B cell (primary cell): ENCODE measurements at regions not wholly inside any gene's neighbourhood (a gene's known extent, or its start where the extent isn't known, plus 50 kb on each side); places are given as distances from the start of the nearest gene placed in this dataset.

Source experiments
- ATAC-seq: fragments of 200-7000 bp; cut with Tn5 transposase; one replicate; pipeline ENCODE4 v1.10.0; 2021; ENCODE audit warnings: low read depth, mild to moderate bottlenecking, moderate number of reproducible peaks, moderate library complexity
- CTCF ChIA-PET: fragments of 350-600 bp; sonication (Branson Sonifier 250); formaldehyde crosslinking; loops from one replicate; lab custom pipeline; 2021; ENCODE audit warnings: antibody characterized with exemption, inconsistent platforms; lab: Charles Lee
- POLR2A ChIA-PET: fragments of 350-600 bp; sonication (Branson Sonifier 250); formaldehyde crosslinking; loops from one replicate; lab custom pipeline; 2021; ENCODE audit warnings: antibody characterized with exemption; lab: Charles Lee
- DNase-seq: peaks from one replicate; pipeline ENCODE4 v3.0.0; 2013
- H2AFZ ChIP-seq: 2 replicates; pipeline ENCODE4 v1.6.1; 2012; ENCODE audit warnings: mild to moderate bottlenecking, low read depth, low read length; ENCODE audit not compliant: insufficient read depth, poor library complexity, severe bottlenecking
- H3K27ac ChIP-seq, 2 donors: 1 replicate in 1 of 2; 2 replicates in 1 of 2; pipeline ENCODE4 v1.5.1; 2012 to 2013; ENCODE audit warnings: low read length in 2 of 2, mild to moderate bottlenecking in 2 of 2, moderate library complexity in 1 of 2
- H3K27me3 ChIP-seq, 4 experiments: fragments of 200-600 bp in 1 of 4; sonication (generic) in 1 of 4; replicated peaks in 1 of 4; 1 replicate in 2 of 4; 2 replicates in 2 of 4; pipeline versions ENCODE4 v1.6.1 to v1.7.0; 2013 to 2016; ENCODE audit warnings: low read length in 3 of 4, mild to moderate bottlenecking in 2 of 4, mixed read lengths in 1 of 4, moderate library complexity in 1 of 4; ENCODE audit not compliant: insufficient read depth in 4 of 4, control insufficient read depth in 3 of 4; ENCODE audit errors: control extremely low read depth in 1 of 4
- H3K36me3 ChIP-seq, 2 experiments: replicated peaks in 1 of 2; 1 replicate in 1 of 2; 2 replicates in 1 of 2; pipeline versions ENCODE4 v1.6.1 to v1.7.1; 2013; ENCODE audit warnings: low read length in 1 of 2; ENCODE audit not compliant: insufficient read depth in 2 of 2, control insufficient read depth in 1 of 2; ENCODE audit errors: control extremely low read depth in 1 of 2, extremely low read depth in 1 of 2
- H3K4me1 ChIP-seq, 2 donors: fragments of 200-600 bp in 1 of 2; sonication (generic) in 1 of 2; 1 replicate in 1 of 2; 2 replicates in 1 of 2; pipeline versions ENCODE4 v1.5.1 to v1.6.1; 2013 to 2017; ENCODE audit warnings: low read length in 2 of 2; ENCODE audit not compliant: control insufficient read depth in 2 of 2, insufficient read depth in 2 of 2
- H3K4me2 ChIP-seq: replicated peaks from 2 replicates; pipeline ENCODE3; 2012; ENCODE audit warnings: mild to moderate bottlenecking, low read depth, low read length; ENCODE audit not compliant: poor library complexity, severe bottlenecking
- H3K4me3 ChIP-seq, 5 experiments: fragments of 200-600 bp in 1 of 5; sonication (generic) in 1 of 5; 1 replicate in 3 of 5; 2 replicates in 2 of 5; pipeline versions ENCODE4 v1.5.1 to v1.7.0; 2011 to 2016; ENCODE audit warnings: low read length in 4 of 5, mild to moderate bottlenecking in 4 of 5, low read depth in 2 of 5, control low read depth in 1 of 5, moderate library complexity in 1 of 5; ENCODE audit not compliant: insufficient read depth in 1 of 5; ENCODE audit errors: control extremely low read depth in 1 of 5, extremely low read depth in 1 of 5
- H3K79me2 ChIP-seq: fragments of 200-600 bp; sonication (generic); one replicate; pipeline ENCODE4 v1.6.0; 2016; ENCODE audit warnings: low read length; ENCODE audit not compliant: control insufficient read depth, insufficient read depth
- H3K9ac ChIP-seq: fragments of 200-600 bp; sonication (generic); 2 replicates; pipeline ENCODE4 v1.6.1; 2017; ENCODE audit warnings: mild to moderate bottlenecking, low read length, moderate library complexity
- H3K9me3 ChIP-seq, 3 donors: one replicate each; pipeline versions ENCODE4 v1.6.1 to v1.7.1; 2013; ENCODE audit warnings: low read length in 2 of 3; ENCODE audit not compliant: control insufficient read depth in 2 of 3, insufficient read depth in 1 of 3; ENCODE audit errors: control extremely low read depth in 1 of 3
- H4K20me1 ChIP-seq: 2 replicates; pipeline ENCODE4 v1.6.0; 2012; ENCODE audit warnings: mild to moderate bottlenecking, low read length; ENCODE audit not compliant: insufficient read depth, control insufficient read depth, poor library complexity, severe bottlenecking
- H3K27ac Mint-ChIP-seq: one replicate; pipeline ENCODE4 v1.8.0; 2021; ENCODE audit warnings: mixed read lengths
- H3K27me3 Mint-ChIP-seq: one replicate; pipeline ENCODE4 v1.8.0; 2021; ENCODE audit warnings: mixed read lengths
- H3K4me1 Mint-ChIP-seq: one replicate; pipeline ENCODE4 v1.8.0; 2021; ENCODE audit warnings: mixed read lengths
- H3K4me3 Mint-ChIP-seq: one replicate; pipeline ENCODE4 v1.8.0; 2021; ENCODE audit warnings: mixed read lengths
- H3K9me3 Mint-ChIP-seq: one replicate; pipeline ENCODE4 v1.8.0; 2022; ENCODE audit warnings: mixed read lengths; ENCODE audit not compliant: insufficient read depth
- EZH2 ChIP-seq: IDR thresholded peaks from 2 replicates; pipeline ENCODE4 v1.6.1; 2012; ENCODE audit warnings: borderline replicate concordance, low read depth, mild to moderate bottlenecking, moderate library complexity, low read length; ENCODE audit not compliant: insufficient read depth, poor library complexity, severe bottlenecking
- WGBS: methylation state at CpG from one replicate; pipeline ENCODE4 v1.1.5; 2013; ENCODE audit warnings: missing lambda C conversion rate; ENCODE audit not compliant: insufficient coverage; 5-methylcytosine and 5-hydroxymethylcytosine counted together
- intact Hi-C: fragments of 100-400 bp; cut with micrococcal nuclease; formaldehyde crosslinking; loops from one replicate; pipeline ENCODE4 v1.10.0; 2022
- TF ChIP-seq, protein P1 (sequence below): fragments of 200-600 bp; IDR thresholded peaks from one replicate; pipeline ENCODE4 v1.8.0; 2022; ENCODE audit warnings: antibody characterized with exemption, mild to moderate bottlenecking

DNA sequence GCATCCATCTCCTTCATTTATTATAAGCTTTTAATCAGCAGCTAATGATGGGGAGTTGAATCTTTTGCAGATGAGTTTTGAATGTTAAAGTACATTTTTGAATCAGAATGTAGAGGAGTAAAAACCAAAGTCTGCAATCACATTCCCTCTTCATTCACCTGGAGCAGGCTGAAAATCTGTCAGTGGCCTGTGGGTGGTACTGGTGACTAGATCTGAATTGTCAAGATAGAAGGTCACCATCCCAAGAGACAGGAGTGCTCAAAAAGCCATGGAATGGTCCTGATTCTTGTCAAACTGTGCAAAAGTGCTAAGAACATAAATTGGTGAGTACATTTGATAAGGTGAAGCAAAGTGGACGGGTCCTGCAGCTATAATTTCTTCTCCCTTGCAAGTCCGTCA, 881.3 kb upstream of the NR2F2 start:
- ATAC-seq: no peak
- Mint-ChIP-seq H3K9me3 (peaks cover 2% of the 10 kb centered on the region), H3K27ac (no peak overlapping the region), H3K4me1 (no peaks in the 10 kb centered on the region), H3K4me3 (no peak overlapping the region), H3K27me3 (no peaks in the 10 kb centered on the region)
- Histone ChIP-seq H4K20me1 (no peaks in the 10 kb centered on the region), H3K9ac (no peak overlapping the region), H3K4me2 (no peak overlapping the region), H3K4me3 (no peak overlapping the region), H3K4me1 (no peaks in the 10 kb centered on the region), H2AFZ (no peak overlapping the region), H3K27me3 (no peaks in the 10 kb centered on the region), H3K27ac (no peak overlapping the region), H3K9me3 (no peaks in the 10 kb centered on the region), H3K79me2 (no peaks in the 10 kb centered on the region), H3K36me3 (no peaks in the 10 kb centered on the region)
- intact Hi-C loops: no loop called here
- ChIA-PET POLR2A (no interaction called here), CTCF (no interaction called here)
- no CpG with 5 or more reads among the region's 2 CpGs for WGBS
- no peak for DNase-seq
- TF ChIP-seq, protein P1, sequence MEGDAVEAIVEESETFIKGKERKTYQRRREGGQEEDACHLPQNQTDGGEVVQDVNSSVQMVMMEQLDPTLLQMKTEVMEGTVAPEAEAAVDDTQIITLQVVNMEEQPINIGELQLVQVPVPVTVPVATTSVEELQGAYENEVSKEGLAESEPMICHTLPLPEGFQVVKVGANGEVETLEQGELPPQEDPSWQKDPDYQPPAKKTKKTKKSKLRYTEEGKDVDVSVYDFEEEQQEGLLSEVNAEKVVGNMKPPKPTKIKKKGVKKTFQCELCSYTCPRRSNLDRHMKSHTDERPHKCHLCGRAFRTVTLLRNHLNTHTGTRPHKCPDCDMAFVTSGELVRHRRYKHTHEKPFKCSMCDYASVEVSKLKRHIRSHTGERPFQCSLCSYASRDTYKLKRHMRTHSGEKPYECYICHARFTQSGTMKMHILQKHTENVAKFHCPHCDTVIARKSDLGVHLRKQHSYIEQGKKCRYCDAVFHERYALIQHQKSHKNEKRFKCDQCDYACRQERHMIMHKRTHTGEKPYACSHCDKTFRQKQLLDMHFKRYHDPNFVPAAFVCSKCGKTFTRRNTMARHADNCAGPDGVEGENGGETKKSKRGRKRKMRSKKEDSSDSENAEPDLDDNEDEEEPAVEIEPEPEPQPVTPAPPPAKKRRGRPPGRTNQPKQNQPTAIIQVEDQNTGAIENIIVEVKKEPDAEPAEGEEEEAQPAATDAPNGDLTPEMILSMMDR: no peak
- TF ChIP-seq EZH2: no peak

DNA sequence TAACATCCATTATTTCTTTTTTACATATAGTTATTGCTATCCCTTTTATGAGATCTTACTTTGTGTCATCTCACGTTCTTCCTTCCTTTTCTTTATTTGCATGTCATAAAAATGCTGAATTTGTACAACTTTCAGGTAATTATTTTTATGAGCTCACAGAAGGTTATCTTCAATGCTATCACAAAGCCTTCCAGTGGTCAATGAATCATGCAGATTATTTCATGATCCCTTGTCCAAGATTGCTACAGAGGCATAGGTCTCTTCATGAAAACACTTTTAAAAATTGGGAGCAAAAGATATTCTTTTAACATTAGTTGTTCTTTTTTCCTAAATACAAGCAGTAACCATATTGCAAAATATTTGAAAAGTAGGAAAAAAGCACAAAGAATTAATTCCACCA, 880.1 kb upstream of the NR2F2 start:
- H3K79me2 ChIP-seq: no peaks in the 10 kb centered on the region
- H3K27me3 Mint-ChIP-seq: no peaks in the 10 kb centered on the region
- H3K4me1 Mint-ChIP-seq: no peaks in the 10 kb centered on the region
- ChIA-PET CTCF (no interaction called here), POLR2A (no interaction called here)
- no peaks in the 10 kb centered on the region for H3K27me3 ChIP-seq
- H3K9ac ChIP-seq: no peak overlapping the region
- DNase-seq (no peak), ATAC-seq (no peak)
- H2AFZ ChIP-seq: no peak overlapping the region
- no peak overlapping the region for H3K4me3 Mint-ChIP-seq
- H3K9me3 Mint-ChIP-seq: peaks cover 2% of the 10 kb centered on the region
- H3K4me2 ChIP-seq: no peak overlapping the region
- no peaks in the 10 kb centered on the region for H3K36me3 ChIP-seq
- TF ChIP-seq, protein P1: no peak
- no peak for TF ChIP-seq EZH2
- no peak overlapping the region for H3K4me3 ChIP-seq
- H4K20me1 ChIP-seq: no peaks in the 10 kb centered on the region
- H3K9me3 ChIP-seq: no peaks in the 10 kb centered on the region
- no peak overlapping the region for H3K27ac ChIP-seq
- intact Hi-C loops: no loop called here
- H3K27ac Mint-ChIP-seq: no peak overlapping the region
- H3K4me1 ChIP-seq: no peaks in the 10 kb centered on the region
- WGBS: no CpG with 5 or more reads among the region's 1 CpG
